ENCODE measurements at regions not wholly inside any gene's neighbourhood (a gene's known extent, or its start where the extent isn't known, plus 50 kb on each side); places are given as distances from the start of the nearest gene placed in this dataset.
"Not testable (repeated sequence)": the region's sequence is repeated elsewhere in the genome, so short reads cannot be mapped to it uniquely, and the experiment has no call there.

- no peak for TF ChIP-seq CTCF (IDR thresholded peaks at IDR 0.05; ENCODE audit: low read depth, low read length)
- H3K36me3 ChIP-seq, result no peaks in the 10 kb centered on the region
- no peak overlapping the region for H3K4me3 ChIP-seq (ENCODE audit: low read depth, low read length)
- no peaks in the 10 kb centered on the region; the same call in 1 of the 2 replicates for H3K9me3 ChIP-seq
- H3K4me1 ChIP-seq, result peaks cover 4% of the 10 kb centered on the region
- no peak for DNase-seq
- no peaks in the 10 kb centered on the region for H3K27me3 ChIP-seq
These were observed 862.8 kb downstream of the TRIML1 start for GRCh38 chr4:189001971-189002450.

GRCh38 chr4:189002475-189002874 lies 863.2 kb downstream of the TRIML1 start:
- no peaks in the 10 kb centered on the region for H3K27me3 ChIP-seq

GRCh38 chr4:189010452-189011217 lies 871.4 kb downstream of the TRIML1 start:
- H3K36me3 ChIP-seq; H3K4me1 ChIP-seq; H3K9me3 ChIP-seq; H3K4me3 ChIP-seq (ENCODE audit: low read depth, low read length); H3K27me3 ChIP-seq; DNase-seq: not testable (repeated sequence)

More at GRCh38 chr4:189002475-189002874, 863.2 kb downstream of the TRIML1 start:
- TF ChIP-seq CTCF (IDR thresholded peaks at IDR 0.05; ENCODE audit: low read depth, low read length), result no peak
- Histone ChIP-seq H3K4me1 (peaks cover 4% of the 10 kb centered on the region), H3K9me3 (no peaks in the 10 kb centered on the region; the same call in 1 of the 2 replicates), H3K4me3 (ENCODE audit: low read depth, low read length) (no peak overlapping the region), H3K36me3 (no peaks in the 10 kb centered on the region)
- DNase-seq, result no peak

GRCh38 chr4:189021831-189022230 lies 882.6 kb downstream of the TRIML1 start:
- peak; percentile 30 for DNase-seq
- no peaks in the 10 kb centered on the region for H3K27me3 ChIP-seq
- TF ChIP-seq CTCF (IDR thresholded peaks at IDR 0.05; ENCODE audit: low read depth, low read length), result no peak
- H3K4me1 ChIP-seq, result peaks cover 18% of the 10 kb centered on the region
- no peak overlapping the region for H3K4me3 ChIP-seq (ENCODE audit: low read depth, low read length)
- no peaks in the 10 kb centered on the region for H3K36me3 ChIP-seq
- no peaks in the 10 kb centered on the region for H3K9me3 ChIP-seq

- Histone ChIP-seq H3K4me3 (ENCODE audit: low read depth, low read length) (no peak overlapping the region), H3K27me3 (no peaks in the 10 kb centered on the region), H3K36me3 (no peaks in the 10 kb centered on the region), H3K4me1 (peaks cover 18% of the 10 kb centered on the region), H3K9me3 (no peaks in the 10 kb centered on the region)
- DNase-seq, result peak; percentile 83
- no peak for TF ChIP-seq CTCF (IDR thresholded peaks at IDR 0.05; ENCODE audit: low read depth, low read length)
These were observed 883.3 kb downstream of the TRIML1 start for GRCh38 chr4:189022440-189023035.

- TF ChIP-seq CTCF (IDR thresholded peaks at IDR 0.05; ENCODE audit: low read depth, low read length), result no peak
- Histone ChIP-seq H3K4me3 (ENCODE audit: low read depth, low read length) (no peak overlapping the region), H3K4me1 (peaks cover 9% of the 10 kb centered on the region; the same call in 1 of the 2 replicates), H3K9me3 (no peaks in the 10 kb centered on the region), H3K27me3 (no peaks in the 10 kb centered on the region), H3K36me3 (no peaks in the 10 kb centered on the region)
- no peak for DNase-seq
These were observed 890.8 kb downstream of the TRIML1 start for GRCh38 chr4:189029976-189030504.
